Stimulated activated CD4-positive, alpha-beta T cell treated with anti-CD3 and anti-CD28 coated beads, Interleukin-1b, Interleukin-23, amount 100 ng/mL, for 1 hour (primary cell): ENCODE measurements at regions not wholly inside any gene's neighbourhood (a gene's known extent, or its start where the extent isn't known, plus 50 kb on each side); places are given as distances from the start of the nearest gene placed in this dataset.

ENCODE experiments used
- DNase-seq, 2 donors: peaks; one replicate each; pipeline ENCODE4 v3.0.0-alpha.2; 2020; ENCODE audit warnings: low read depth in 2 of 2

DNA sequence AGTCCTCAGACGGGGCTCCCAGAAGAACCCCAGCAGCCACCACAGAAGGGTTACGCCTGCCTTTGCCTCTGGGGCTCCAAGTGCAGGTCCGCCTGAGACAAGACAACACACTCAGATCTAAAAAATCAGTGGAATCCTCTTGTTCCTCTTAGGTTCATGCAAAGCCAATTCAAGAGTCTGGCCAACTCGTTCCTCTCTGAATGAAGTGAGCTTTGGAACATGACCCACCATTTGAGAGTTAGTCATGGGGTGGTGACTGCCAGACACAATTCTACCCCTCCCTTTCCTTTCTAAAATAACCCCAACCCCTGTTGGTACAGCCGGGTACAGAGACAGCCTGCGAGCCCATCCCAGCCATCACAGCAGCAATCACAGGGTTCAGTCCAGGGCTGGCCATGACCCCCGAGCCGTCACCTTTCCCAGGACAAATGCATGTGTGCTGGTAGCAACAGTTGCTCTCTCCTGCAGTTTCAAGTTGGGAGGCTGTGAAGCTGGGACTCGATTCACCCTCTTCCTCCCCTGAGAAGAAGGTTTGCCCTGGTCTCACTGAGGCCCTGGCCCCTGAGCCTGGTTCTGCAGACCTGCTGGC is 183.1 kb upstream of the SH3BP4 start:
- no peak for DNase-seq

DNA sequence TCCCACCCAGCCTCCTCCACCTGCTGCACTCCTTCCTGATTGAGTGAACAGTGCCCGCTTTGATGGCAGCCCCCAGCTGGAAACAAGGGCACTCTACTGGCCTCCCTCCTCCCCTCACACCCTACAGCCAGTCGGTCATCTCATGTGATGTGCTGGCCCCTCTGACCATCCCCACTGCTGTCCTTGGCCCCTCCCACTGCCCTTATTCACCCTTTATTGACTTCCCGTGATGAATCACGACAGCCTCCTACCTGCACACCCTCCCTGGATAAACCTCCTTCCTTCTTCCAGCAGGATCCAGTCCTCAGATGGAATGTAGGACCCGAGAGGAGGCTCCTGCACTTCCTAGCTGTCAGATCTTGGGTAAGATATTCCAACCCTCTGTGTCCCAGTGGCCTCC is 186.5 kb upstream of the SH3BP4 start:
- no peak for DNase-seq

DNA sequence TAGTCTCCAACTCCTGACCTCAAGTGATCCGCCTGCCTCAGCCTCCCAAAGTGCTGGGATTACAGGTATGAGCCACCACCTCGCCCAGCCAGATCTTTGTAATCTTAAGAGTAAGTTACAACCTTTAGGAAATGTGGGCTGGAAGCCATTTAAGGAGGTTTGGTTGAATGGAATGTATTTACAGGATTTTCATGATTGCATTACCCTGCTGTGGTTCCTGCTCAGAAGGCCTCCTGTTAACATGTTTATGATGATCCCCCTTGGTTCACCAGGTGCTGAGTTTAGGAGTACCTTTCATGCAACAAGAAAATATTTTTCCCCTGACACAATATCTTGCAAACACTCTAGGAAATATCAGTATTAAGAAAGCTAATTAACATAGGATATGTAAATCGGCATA is 187.4 kb upstream of the SH3BP4 start:
- no peak for DNase-seq

GRCh38 chr2:234763002-234763873 is 188.6 kb upstream of the SH3BP4 start:
- no peak for DNase-seq

DNA sequence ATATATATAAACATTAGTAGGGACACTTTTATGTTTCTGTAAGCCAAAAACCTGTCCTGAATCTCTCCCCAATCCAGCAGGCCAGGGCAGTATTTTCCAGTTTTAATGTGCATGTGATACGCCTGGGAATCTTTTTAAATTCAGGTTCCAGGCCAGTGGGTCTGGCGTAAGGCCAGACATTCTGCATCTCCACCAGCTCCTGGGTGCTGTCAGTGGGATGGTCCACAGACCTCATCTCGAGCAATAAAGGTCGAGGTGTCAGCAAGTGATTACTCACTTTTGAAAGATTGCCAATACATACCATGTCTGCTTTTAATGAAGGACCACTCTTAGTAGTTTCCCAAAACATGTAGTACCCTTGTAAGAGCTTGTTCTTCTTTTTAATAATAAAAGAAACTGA is 189.9 kb upstream of the SH3BP4 start:
- no peak for DNase-seq

GRCh38 chr2:234754126-234754525 is 197.7 kb upstream of the SH3BP4 start:
- DNase-seq, result no peak

GRCh38 chr2:234753701-234754100 is 198.1 kb upstream of the SH3BP4 start:
- DNase-seq, result no peak

GRCh38 chr2:234752966-234753365 is 198.9 kb upstream of the SH3BP4 start:
- no peak for DNase-seq

GRCh38 chr2:234751275-234751973 is 200.4 kb upstream of the SH3BP4 start:
- DNase-seq, result no peak

- no peak for DNase-seq
These were observed 203.8 kb upstream of the SH3BP4 start for GRCh38 chr2:234747833-234748559.

DNA sequence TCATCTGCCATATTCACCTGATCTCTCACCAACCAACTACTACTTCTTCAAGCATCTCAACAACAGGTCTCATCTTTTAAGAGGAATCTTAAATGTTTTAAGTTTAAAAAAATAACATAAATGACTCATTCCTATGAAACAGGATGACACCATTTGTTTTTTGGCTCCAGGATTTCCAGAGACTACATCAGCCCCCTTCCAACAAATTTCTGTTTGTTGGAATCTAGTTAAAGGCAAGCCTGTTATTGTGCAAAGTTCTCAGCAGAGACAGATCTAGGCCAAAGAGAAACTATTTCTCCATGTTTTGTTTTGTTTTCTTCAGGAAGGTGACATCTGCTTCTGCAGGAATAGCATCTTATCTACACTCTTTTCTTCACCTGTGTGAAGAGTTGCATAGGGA is 204.8 kb upstream of the SH3BP4 start:
- no peak for DNase-seq

DNA sequence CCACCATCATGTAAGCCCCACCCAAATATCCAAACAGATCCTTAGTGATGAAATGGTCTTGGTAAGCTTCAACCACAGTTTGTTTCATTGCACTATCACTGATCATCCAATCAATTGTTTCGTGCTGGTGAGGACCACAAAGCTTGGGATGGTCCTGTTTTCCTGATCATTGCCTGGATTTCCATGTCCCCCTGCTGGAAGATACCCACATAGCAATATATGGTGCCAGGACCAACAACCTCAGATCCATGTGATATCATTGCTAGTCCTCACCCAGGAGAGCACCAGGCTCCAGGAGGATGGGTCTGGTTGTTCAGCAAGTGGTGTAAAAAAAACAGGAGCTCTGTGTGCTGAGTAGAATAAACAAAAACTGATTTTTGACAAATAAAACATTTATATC is 206.5 kb upstream of the SH3BP4 start:
- no peak for DNase-seq

- no peak for DNase-seq
These were observed 209.8 kb upstream of the SH3BP4 start for GRCh38 chr2:234741976-234742375.

DNA sequence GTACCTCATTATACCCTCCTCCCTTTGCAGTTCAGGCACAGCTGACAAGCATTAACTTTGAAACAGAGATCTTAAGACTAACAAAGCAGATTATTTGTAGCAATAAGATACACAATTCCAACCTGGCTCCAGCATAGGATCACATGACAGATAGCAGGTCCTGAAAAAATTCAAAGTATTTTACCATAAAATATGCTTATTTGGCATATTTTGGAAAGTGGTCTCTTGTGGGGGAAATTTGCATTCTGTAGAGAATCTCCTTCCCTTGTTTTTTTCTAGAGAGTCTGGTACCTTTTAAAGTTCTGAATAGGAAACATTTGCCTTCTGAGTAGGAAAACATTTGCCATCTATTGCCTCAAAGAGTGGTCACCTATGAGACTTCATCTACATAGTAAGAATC is 212.8 kb upstream of the SH3BP4 start:
- no peak for DNase-seq

DNA sequence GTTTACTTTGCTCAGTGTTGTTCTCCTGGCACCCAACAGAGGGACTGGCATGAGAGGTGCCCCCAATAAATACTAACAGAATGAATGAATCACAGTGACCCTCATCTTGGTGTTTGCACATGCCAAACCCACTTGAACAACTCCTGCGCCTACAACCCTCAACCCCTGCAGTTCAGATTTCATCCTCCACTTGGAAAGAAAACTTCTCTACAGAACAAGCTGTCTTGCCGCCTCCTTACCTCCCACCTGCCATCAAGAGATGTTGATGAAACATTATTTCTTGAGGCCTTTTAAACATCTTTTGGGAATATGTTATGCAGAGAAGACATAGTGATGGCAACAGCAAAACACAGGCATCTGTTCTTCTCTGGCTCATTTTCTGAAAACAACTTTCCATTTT is 216.0 kb upstream of the SH3BP4 start:
- DNase-seq, result no peak

GRCh38 chr2:234733795-234734600 is 217.8 kb upstream of the SH3BP4 start:
- DNase-seq, result no peak

GRCh38 chr2:234733093-234733489 is 218.7 kb upstream of the SH3BP4 start:
- no peak for DNase-seq

DNA sequence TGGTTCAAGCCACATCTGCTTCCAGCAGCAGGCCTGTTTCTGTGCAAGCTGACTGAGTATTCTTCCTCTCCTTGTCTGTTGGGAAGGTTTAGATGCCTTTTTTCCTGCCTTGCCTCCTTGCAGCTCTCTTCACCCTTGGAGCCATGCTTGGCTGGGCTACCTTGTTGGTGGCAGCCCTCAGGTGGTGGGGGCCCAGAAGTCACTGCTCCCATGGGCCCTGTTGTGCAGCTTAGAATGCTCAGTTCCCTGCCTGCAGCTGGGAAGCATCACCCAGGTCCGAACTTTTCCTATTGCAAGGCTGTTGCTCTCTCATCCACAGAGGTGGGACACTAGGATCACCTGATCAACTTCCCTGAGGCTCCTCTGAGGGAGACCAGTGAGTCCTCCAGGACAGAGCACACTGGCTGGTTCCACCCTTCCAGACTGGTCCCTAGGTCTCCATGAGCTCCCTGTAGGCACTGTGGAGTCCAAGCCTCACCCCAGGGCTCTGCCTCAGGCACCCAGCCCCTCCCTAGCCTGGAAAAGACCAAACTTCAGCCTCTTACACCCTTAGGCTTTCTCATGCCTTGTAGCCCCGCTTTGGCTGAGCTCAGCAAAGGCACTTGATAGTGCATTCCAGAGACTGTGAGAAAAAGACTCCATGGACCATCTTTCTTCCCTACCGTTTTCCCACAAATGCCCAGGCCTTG is 219.3 kb upstream of the SH3BP4 start:
- no peak for DNase-seq

- DNase-seq, result no peak
These were observed 220.6 kb upstream of the SH3BP4 start for GRCh38 chr2:234731236-234731635.

- DNase-seq, result no peak
These were observed 221.7 kb upstream of the SH3BP4 start for GRCh38 chr2:234730066-234730640.
